GM23338 (cell line): ENCODE measurements at regions not wholly inside any gene's neighbourhood (a gene's known extent, or its start where the extent isn't known, plus 50 kb on each side); places are given as distances from the start of the nearest gene placed in this dataset.

Source experiments
- CREB1 ChIP-seq: fragments of 250-450 bp; sonication (Bioruptor Pico); IDR thresholded peaks from 2 replicates; pipeline ENCODE4 v1.5.0; 2020; ENCODE audit warnings: low read depth, mild to moderate bottlenecking, moderate library complexity
- CTCF ChIP-seq, 2 experiments: fragments of 200-600 bp in 1 of 2; sonication (generic) in 1 of 2; conservative IDR thresholded peaks; 2 replicates each; pipeline versions ENCODE4 v1.5.1 to v1.6.1; 2016 to 2017; ENCODE audit warnings: antibody characterized with exemption in 2 of 2, low read depth in 2 of 2, mild to moderate bottlenecking in 2 of 2, moderate library complexity in 1 of 2
- EZH2 ChIP-seq: fragments of 200-600 bp; sonication (generic); IDR thresholded peaks from one replicate; pipeline ENCODE4 v1.8.0; 2017; ENCODE audit warnings: antibody characterized with exemption, mild to moderate bottlenecking, low read depth; ENCODE audit not compliant: unreplicated experiment
- EZH2phosphoT487 ChIP-seq: fragments of 200-600 bp; sonication (generic); IDR thresholded peaks from one replicate; pipeline ENCODE4 v1.8.1; 2018; ENCODE audit warnings: antibody characterized with exemption; ENCODE audit not compliant: unreplicated experiment
- JUNB ChIP-seq: IDR thresholded peaks from one replicate; pipeline ENCODE4 v1.6.1; 2016; ENCODE audit warnings: antibody characterized with exemption; ENCODE audit not compliant: unreplicated experiment
- POLR2AphosphoS5 ChIP-seq: IDR thresholded peaks from 2 replicates; pipeline ENCODE4 v1.6.1; 2016; ENCODE audit warnings: antibody characterized with exemption, low read depth
- REST ChIP-seq: IDR thresholded peaks from one replicate; pipeline ENCODE4 v1.6.1; 2018; ENCODE audit warnings: antibody characterized with exemption; ENCODE audit not compliant: unreplicated experiment

GRCh38 chr6:92231171-92231701 is 1188.1 kb downstream of the EPHA7 start:
- TF ChIP-seq CTCF (conservative IDR thresholded peaks at IDR 0.05; ENCODE audit: low read depth in 2 of 2) (no peak), CREB1 (CRISPR knock-in tag) (no peak), REST (no peak), EZH2 (no peak), EZH2phosphoT487 (no peak), JUNB (no peak), POLR2AphosphoS5 (no peak)
